ENCODE measurements at regions not wholly inside any gene's neighbourhood (a gene's known extent, or its start where the extent isn't known, plus 50 kb on each side); places are given as distances from the start of the nearest gene placed in this dataset.
"Not testable (repeated sequence)": the region's sequence is repeated elsewhere in the genome, so short reads cannot be mapped to it uniquely, and the experiment has no call there.

DNA sequence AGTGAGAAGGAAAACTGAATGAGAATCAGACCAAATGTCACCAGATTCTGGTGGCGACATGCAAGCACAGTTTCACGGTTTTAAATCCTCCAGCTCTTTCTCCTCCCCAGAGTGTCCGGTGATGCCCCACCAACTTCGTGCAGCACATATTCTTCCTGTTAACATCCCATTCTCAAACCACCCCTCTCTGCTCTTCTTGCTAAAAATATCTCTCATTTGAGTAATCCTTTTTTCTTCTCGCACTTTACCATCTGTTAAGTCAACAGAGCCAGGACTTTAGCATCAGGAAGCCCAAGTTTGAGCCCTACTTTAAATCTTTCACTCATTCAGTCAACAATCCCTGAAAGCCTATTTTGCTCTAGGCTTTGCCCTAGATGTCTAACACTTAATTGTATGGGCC is 68.2 kb upstream of the VGLL4 start:
- DNase-seq = no peak

DNA sequence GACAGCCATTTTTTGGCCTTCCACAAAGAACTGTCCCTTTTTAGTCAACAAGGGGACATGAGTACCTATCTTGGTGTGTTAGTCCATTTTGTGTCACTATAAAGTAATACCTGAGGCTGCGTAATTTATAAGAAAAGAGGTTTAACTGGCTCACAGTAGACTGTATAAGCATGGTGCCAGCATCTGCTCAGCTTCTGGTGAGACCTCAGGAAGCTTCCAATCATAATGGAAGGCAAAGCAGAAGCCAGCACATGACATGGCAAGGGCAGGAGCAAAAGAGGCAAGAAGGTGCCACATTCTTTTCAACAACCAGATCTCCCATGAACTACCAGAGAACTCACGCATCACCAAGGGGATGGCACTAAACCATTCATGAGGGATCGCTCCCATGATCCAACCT is 66.1 kb upstream of the VGLL4 start:
- no peak for DNase-seq

DNA sequence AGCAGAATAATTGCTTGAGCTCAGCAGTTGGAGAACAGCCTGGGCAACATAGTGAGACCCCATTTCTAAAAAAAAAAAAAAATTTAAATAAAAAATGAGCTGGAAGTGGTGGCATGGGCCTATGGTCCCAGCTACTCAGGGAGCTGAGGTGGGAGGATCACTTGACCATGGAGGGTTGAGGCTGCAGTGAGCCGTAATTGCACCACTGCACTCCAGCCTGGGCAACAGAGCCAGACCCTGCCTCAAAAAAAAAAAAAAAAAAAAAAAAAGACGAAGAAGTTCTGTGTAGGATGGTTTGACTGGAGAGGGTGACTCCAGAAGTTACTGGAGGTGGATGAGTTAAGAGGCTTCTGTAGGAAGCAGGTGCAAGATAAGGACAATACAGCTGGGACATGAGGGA is 63.4 kb upstream of the VGLL4 start:
- DNase-seq = not testable (repeated sequence)

DNA sequence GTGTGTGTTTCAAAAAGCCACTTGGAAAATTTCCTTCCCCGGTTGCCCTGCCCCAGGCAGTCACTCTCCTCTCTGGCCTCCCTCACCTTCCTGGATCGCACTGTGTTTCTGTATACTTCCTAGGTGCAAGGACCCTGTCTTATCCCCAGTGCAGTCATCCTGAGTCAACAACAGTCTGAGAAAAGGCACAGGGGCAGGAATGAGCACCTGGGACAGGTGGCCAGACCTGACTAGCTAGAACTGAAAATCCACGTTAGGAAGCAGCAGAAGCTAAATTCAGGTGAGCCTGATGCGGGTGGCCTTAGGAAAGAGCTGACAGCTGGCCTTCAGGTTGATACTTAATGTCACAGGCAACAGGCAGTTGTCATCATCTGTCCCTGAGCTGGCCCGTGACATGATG is 62.9 kb upstream of the VGLL4 start:
- DNase-seq = no peak

DNA sequence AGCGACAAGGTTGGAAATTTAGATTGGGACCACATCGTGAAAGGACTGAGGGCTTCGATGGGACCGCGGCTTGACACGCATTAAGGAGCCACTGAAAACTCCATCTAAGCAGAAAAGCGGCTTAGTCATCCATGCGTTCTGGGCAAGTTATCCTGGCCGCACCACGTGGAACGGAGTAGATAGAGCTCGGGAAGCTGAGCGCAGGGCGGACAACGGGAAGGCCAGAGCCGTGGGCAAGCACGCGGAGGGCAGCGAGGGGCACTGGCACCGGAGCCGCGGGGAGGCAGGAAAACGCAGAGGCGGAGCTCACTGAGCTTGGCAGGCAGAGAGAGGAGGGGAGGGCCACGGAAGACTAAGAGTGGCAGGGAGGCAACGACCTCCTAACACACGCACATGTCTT is 61.3 kb upstream of the VGLL4 start:
- DNase-seq = no peak

DNA sequence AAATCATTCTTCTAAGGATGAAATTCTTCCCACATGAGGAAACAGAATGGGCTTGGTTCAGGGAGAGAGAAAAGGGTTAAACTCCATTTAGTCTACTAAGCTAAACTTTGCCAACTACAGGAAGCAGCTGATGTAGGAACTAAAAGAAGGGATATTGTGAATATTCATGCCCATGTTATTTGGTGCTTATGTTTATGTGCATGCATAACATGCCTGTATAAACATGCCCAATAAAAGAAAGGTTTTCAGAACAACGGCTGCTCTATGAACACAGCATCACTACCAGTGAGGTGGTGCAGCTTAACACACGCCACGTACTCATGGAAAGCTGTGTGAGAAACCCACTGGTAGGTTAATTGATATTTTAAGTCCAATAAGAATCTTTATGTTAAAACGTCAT is 59.4 kb upstream of the VGLL4 start:
- no peak for DNase-seq

DNA sequence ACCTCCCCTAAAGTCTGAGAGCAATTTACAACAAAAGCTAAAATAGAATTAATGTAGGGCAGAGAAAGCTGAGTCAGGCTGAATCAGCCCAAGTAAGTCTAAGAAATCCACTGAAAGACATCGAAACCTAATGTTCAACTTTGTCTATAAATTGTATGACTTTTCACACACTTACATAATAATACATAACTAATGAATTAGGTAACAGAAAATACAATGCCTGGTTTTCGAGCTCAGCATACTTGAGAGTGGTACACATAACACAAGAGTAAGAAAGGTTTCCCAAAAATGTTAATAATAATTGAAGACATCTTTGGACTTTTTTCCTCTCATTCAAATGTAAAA is 55.3 kb upstream of the VGLL4 start:
- DNase-seq = no peak

DNA sequence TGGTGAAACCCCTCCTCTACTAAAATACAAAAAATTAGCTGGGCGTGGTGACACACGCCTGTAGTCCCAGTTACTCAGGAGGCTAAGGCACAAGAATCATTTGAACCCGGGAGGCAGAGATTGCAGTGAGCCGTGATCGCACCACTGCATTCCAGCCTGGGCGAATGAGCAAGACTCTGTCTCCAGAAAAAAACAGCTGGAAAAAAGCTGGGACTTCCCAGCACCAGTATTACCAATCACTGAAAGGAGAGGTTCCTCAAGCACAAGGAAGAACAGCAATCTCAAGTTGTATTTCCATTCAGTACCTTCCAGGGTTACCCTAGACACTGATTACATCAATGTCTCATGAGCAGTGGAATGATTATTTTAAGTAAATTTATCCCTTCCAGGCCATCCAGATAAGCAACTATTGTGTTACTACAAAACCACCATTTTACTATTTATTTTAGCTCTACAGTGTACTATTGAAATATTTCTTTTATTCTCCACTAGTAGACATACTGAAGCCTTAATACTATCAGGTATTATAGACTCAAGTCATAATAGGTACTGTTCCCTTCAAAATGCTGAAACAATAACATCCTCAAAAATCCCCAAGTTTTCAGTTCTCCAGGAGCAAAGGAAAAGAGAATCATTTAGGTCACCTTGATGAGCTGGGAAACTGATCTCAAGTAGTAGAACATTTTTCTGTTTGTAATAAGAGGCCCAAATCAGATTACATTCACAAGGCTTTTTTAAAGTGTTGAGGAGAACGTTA is 54.8 kb upstream of the VGLL4 start:
- DNase-seq = no peak

DNA sequence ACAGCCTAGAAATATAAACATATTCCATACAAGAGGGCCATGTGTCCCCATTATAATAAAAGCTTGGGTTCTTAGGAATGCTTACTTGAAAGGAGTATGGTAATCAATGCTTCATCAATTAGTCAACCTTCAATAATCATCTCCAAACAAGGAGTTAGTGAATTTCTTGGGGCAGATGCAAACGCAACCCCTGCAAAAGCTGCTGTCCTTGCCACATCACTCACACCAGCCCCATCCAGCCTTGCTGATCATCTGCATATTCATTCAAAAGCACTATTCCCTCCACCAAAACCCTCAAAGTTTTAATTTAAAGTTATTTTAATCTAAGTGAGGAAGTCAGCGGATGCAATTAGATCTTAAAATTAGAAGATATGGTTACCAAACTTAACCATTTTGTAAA is 54.0 kb upstream of the VGLL4 start:
- no peak for DNase-seq

DNA sequence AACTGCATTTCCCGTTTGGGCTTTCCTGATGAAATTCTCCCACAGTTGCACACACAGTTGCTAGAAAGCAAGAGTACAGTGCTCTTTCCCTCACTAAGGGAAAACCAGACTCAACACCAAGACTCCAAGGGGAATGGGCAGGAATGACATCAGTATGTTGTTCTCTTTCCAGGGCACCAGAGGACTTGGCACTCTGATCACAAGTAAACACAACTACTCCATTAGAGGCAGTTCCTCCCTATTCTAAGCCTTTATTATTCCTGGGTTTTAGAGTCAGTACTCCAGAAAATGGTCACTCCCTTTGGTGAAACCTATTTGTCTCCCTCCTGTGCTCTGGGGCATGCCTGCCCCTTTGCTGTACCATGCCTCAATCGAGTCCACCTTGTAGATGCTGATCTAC is 52.3 kb upstream of the VGLL4 start:
- DNase-seq = no peak
